OCI-LY1 (cell line): ENCODE measurements at regions not wholly inside any gene's neighbourhood (a gene's known extent, or its start where the extent isn't known, plus 50 kb on each side); places are given as distances from the start of the nearest gene placed in this dataset.

Experiments used
- H2AFZ ChIP-seq: fragments of 200-600 bp; sonication (generic), shearing (Covaris generic); 2 replicates; pipeline ENCODE4 v1.6.0; 2014; ENCODE audit warnings: antibody characterized with exemption, mild to moderate bottlenecking, low read length
- H3F3A ChIP-seq: fragments of 200-600 bp; sonication (generic), shearing (Covaris generic); 2 replicates; pipeline ENCODE4 v1.6.0; 2014; ENCODE audit warnings: mild to moderate bottlenecking, antibody characterized with exemption, low read length, moderate library complexity; ENCODE audit not compliant: insufficient read depth
- H3K27ac ChIP-seq: fragments of 200-600 bp; sonication (generic); 2 replicates; pipeline ENCODE4 v1.5.1; 2014; ENCODE audit warnings: low read length, mixed run types, mild to moderate bottlenecking, low read depth; ENCODE audit not compliant: poor library complexity, severe bottlenecking
- H3K27me3 ChIP-seq: fragments of 200-600 bp; sonication (generic); 2 replicates; pipeline ENCODE4 v1.6.0; 2014; ENCODE audit warnings: antibody characterized with exemption, mild to moderate bottlenecking, low read length, moderate library complexity; ENCODE audit not compliant: insufficient read depth
- H3K36me3 ChIP-seq: fragments of 200-600 bp; sonication (generic); 2 replicates; pipeline ENCODE4 v1.6.1; 2014; ENCODE audit warnings: mild to moderate bottlenecking, antibody characterized with exemption, low read length, moderate library complexity, mixed read lengths; ENCODE audit not compliant: insufficient read depth
- H3K4me1 ChIP-seq: fragments of 200-600 bp; sonication (generic); 2 replicates; pipeline ENCODE4 v1.5.1; 2014; ENCODE audit warnings: mild to moderate bottlenecking, low read length, moderate library complexity; ENCODE audit not compliant: insufficient read depth, severe bottlenecking
- H3K4me2 ChIP-seq: fragments of 200-600 bp; sonication (generic), shearing (Covaris generic); 2 replicates; pipeline ENCODE4 v1.6.1; 2014; ENCODE audit warnings: low read length
- H3K4me3 ChIP-seq: fragments of 200-600 bp; sonication (generic); 2 replicates; pipeline ENCODE4 v1.5.1; 2014; ENCODE audit warnings: low read length, low read depth, mild to moderate bottlenecking, mixed read lengths; ENCODE audit not compliant: poor library complexity, severe bottlenecking
- H3K79me2 ChIP-seq: fragments of 200-600 bp; shearing (Covaris generic); 2 replicates; pipeline ENCODE4 v1.6.1; 2016; ENCODE audit warnings: mixed run types, low read length, mixed read lengths; ENCODE audit not compliant: insufficient read depth
- H3K9ac ChIP-seq: fragments of 200-600 bp; sonication (generic), shearing (Covaris generic); 2 replicates; pipeline ENCODE4 v1.6.1; 2014; ENCODE audit warnings: mild to moderate bottlenecking, low read length, mixed read lengths
- H3K9me2 ChIP-seq: fragments of 200-600 bp; sonication (generic), shearing (Covaris generic); 2 replicates; pipeline ENCODE4 v1.6.1; 2014; ENCODE audit warnings: low read depth, mild to moderate bottlenecking, low read length, mixed read lengths
- H3K9me3 ChIP-seq: fragments of 200-600 bp; shearing (Covaris generic); 2 replicates; pipeline ENCODE4 v1.6.1; 2014; ENCODE audit warnings: low read length, mixed read lengths
- H4K20me1 ChIP-seq: fragments of 200-600 bp; sonication (generic), shearing (Covaris generic); 2 replicates; pipeline ENCODE4 v1.6.0; 2016; ENCODE audit warnings: mild to moderate bottlenecking, low read length; ENCODE audit not compliant: insufficient read depth
- EZH2 ChIP-seq: fragments of 200-600 bp; sonication (generic), shearing (Covaris generic); IDR thresholded peaks from 2 replicates; pipeline ENCODE4 v1.8.0; 2017; ENCODE audit warnings: borderline replicate concordance, mixed run types, mild to moderate bottlenecking, antibody characterized with exemption, low read length, moderate library complexity, mixed read lengths
- TF ChIP-seq, protein P1 (sequence below): fragments of 200-600 bp; sonication (generic), shearing (Covaris generic); IDR thresholded peaks from 2 replicates; pipeline ENCODE4 v1.5.1; 2017; ENCODE audit warnings: mild to moderate bottlenecking, antibody characterized with exemption, low read length, moderate library complexity, mixed read lengths

DNA sequence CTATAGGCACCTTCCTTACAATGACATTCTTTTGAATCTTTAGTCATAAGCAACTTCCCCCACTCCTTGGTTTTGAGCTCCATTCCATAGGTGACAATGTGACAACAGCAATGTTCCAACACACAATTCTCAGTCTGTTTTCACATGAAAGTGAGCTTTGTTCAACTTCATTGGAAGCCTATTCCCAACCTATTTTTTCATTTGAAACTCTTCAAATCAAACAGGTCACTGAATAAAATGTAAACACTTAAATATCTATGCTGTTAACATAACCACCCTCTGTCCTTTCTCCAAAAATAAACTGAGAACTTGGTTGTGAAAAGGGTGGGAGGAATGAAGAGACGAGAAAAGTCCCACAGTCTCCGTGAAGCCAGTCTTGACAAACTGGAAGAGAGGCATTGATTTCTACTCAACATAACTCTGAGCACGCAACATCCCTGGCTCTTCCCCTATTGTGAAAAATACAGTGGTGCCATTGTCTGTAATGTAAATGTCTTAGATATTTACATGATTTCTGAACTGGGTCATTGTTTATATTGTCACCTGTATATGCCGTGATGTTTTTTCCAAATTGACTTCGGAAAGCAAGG, 343.1 kb downstream of the TFAP2A start:
- H3K9me2 ChIP-seq, result no peaks in the 10 kb centered on the region
- H3K9ac ChIP-seq, result no peak overlapping the region
- no peaks in the 10 kb centered on the region for H3K27me3 ChIP-seq
- no peaks in the 10 kb centered on the region for H3K9me3 ChIP-seq
- no peaks in the 10 kb centered on the region for H3K36me3 ChIP-seq
- no peaks in the 10 kb centered on the region for H3K4me1 ChIP-seq
- no peak overlapping the region for H3K27ac ChIP-seq
- TF ChIP-seq EZH2, result no peak
- TF ChIP-seq, protein P1, sequence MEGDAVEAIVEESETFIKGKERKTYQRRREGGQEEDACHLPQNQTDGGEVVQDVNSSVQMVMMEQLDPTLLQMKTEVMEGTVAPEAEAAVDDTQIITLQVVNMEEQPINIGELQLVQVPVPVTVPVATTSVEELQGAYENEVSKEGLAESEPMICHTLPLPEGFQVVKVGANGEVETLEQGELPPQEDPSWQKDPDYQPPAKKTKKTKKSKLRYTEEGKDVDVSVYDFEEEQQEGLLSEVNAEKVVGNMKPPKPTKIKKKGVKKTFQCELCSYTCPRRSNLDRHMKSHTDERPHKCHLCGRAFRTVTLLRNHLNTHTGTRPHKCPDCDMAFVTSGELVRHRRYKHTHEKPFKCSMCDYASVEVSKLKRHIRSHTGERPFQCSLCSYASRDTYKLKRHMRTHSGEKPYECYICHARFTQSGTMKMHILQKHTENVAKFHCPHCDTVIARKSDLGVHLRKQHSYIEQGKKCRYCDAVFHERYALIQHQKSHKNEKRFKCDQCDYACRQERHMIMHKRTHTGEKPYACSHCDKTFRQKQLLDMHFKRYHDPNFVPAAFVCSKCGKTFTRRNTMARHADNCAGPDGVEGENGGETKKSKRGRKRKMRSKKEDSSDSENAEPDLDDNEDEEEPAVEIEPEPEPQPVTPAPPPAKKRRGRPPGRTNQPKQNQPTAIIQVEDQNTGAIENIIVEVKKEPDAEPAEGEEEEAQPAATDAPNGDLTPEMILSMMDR, result no peak
- no peaks in the 10 kb centered on the region for H4K20me1 ChIP-seq
- H2AFZ ChIP-seq, result no peak overlapping the region
- H3K4me3 ChIP-seq, result no peak overlapping the region
- no peak overlapping the region for H3K4me2 ChIP-seq
- H3F3A ChIP-seq, result no peaks in the 10 kb centered on the region
- no peaks in the 10 kb centered on the region for H3K79me2 ChIP-seq

DNA sequence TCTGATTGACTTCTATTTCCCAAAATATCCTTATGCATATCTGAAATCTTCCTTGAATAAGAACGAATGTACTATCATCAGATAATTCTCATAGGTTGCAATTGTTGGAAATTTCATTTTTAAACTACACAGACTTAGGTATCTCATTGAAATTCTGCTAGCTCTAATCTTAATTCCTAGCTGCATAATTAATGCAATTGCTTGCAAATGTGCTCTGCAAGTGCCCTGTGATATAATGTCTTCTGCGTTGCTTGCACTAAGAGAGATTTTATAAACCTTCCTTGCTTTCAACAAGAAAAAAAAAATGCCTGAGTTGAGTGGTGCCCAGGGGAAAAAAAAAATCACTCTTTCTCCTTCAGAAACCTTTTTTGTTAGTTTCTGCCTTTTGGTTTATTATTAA, 354.9 kb downstream of the TFAP2A start:
- TF ChIP-seq EZH2, result no peak
- TF ChIP-seq, protein P1, result no peak
- H3F3A ChIP-seq, result no peaks in the 10 kb centered on the region
- no peaks in the 10 kb centered on the region for H3K4me1 ChIP-seq
- no peaks in the 10 kb centered on the region for H3K36me3 ChIP-seq
- H3K79me2 ChIP-seq, result no peaks in the 10 kb centered on the region
- H3K4me3 ChIP-seq, result no peak overlapping the region
- no peaks in the 10 kb centered on the region for H4K20me1 ChIP-seq
- no peaks in the 10 kb centered on the region for H3K27me3 ChIP-seq
- H2AFZ ChIP-seq, result no peak overlapping the region
- no peaks in the 10 kb centered on the region for H3K9me3 ChIP-seq
- H3K4me2 ChIP-seq, result no peak overlapping the region
- no peaks in the 10 kb centered on the region for H3K9me2 ChIP-seq
- H3K27ac ChIP-seq, result no peak overlapping the region
- no peak overlapping the region for H3K9ac ChIP-seq

DNA sequence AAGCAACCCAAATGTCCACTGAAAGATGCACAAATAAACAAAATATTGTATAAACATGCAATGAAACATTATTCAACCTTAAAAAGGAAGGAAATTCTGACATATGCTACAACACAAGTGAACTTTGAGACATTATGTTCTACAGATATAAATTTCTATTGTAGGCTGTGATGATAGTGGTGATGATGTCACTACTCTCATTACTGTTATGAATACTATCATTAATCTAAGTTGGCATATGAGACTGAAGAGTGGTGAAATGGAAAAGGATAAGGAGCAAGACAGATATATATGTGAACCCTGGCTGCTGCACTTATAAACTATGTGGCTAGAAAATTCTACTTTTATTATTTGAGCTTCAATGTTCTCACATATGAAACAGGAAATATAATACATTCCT, 360.2 kb downstream of the TFAP2A start:
- H3F3A ChIP-seq, result no peaks in the 10 kb centered on the region
- no peaks in the 10 kb centered on the region for H3K4me1 ChIP-seq
- H3K4me3 ChIP-seq, result no peak overlapping the region
- H2AFZ ChIP-seq, result no peak overlapping the region
- no peaks in the 10 kb centered on the region for H3K79me2 ChIP-seq
- no peaks in the 10 kb centered on the region for H4K20me1 ChIP-seq
- H3K36me3 ChIP-seq, result no peaks in the 10 kb centered on the region
- no peak overlapping the region for H3K27ac ChIP-seq
- H3K4me2 ChIP-seq, result no peak overlapping the region
- no peaks in the 10 kb centered on the region for H3K9me2 ChIP-seq
- no peaks in the 10 kb centered on the region for H3K9me3 ChIP-seq
- no peaks in the 10 kb centered on the region for H3K27me3 ChIP-seq
- TF ChIP-seq, protein P1, result no peak
- no peak for TF ChIP-seq EZH2
- H3K9ac ChIP-seq, result no peak overlapping the region
